Neural crest cell (in vitro differentiated cells): ENCODE measurements at regions not wholly inside any gene's neighbourhood (a gene's known extent, or its start where the extent isn't known, plus 50 kb on each side); places are given as distances from the start of the nearest gene placed in this dataset.
"Not testable (repeated sequence)": the region's sequence is repeated elsewhere in the genome, so short reads cannot be mapped to it uniquely, and the experiment has no call there.

ENCODE experiments used
- DNase-seq: peaks from one replicate; pipeline ENCODE4 v3.0.0; 2021; ENCODE audit warnings: low read depth, mixed read lengths, low spot score
- H3K27ac Mint-ChIP-seq: one replicate; pipeline ENCODE4 v1.8.0; 2021; ENCODE audit warnings: mild to moderate bottlenecking, mixed read lengths; ENCODE audit not compliant: unreplicated experiment
- H3K27me3 Mint-ChIP-seq: 2 replicates; pipeline ENCODE4 v1.8.0; 2021; ENCODE audit warnings: low read depth, mild to moderate bottlenecking, mixed read lengths
- H3K36me3 Mint-ChIP-seq: 2 replicates; pipeline ENCODE4 v1.8.0; 2021; ENCODE audit warnings: low read depth, mild to moderate bottlenecking, mixed read lengths
- H3K4me1 Mint-ChIP-seq: 2 replicates; pipeline ENCODE4 v1.8.0; 2021; ENCODE audit warnings: mixed read lengths
- H3K4me3 Mint-ChIP-seq: one replicate; pipeline ENCODE4 v1.8.0; 2021; ENCODE audit warnings: mild to moderate bottlenecking, mixed read lengths
- H3K9me3 Mint-ChIP-seq: 2 replicates; pipeline ENCODE4 v1.8.0; 2021; ENCODE audit warnings: mixed read lengths
- CTCF ChIP-seq: fragments of 200-600 bp; sonication (generic); conservative IDR thresholded peaks from 2 replicates; pipeline ENCODE4 v1.5.0; 2021; ENCODE audit warnings: antibody characterized with exemption, mild to moderate bottlenecking

GRCh38 chr1:25008192-25008485 is 78.1 kb upstream of the RUNX3 start:
- Mint-ChIP-seq H3K4me3 (no peak overlapping the region), H3K4me1 (peaks cover 21% of the 10 kb centered on the region), H3K36me3 (no peaks in the 10 kb centered on the region), H3K9me3 (no peaks in the 10 kb centered on the region), H3K27me3 (peaks cover 7% of the 10 kb centered on the region), H3K27ac (no peak overlapping the region)
- DNase-seq = no peak
- no peak for TF ChIP-seq CTCF

- not testable (repeated sequence) for H3K9me3 Mint-ChIP-seq, DNase-seq, H3K27ac Mint-ChIP-seq, H3K36me3 Mint-ChIP-seq, H3K27me3 Mint-ChIP-seq, H3K4me3 Mint-ChIP-seq
- peaks cover 21% of the 10 kb centered on the region for H3K4me1 Mint-ChIP-seq
Measured at GRCh38 chr1:25007390-25008191, 77.5 kb upstream of the RUNX3 start.

GRCh38 chr1:25006770-25007169 is 76.7 kb upstream of the RUNX3 start:
- Mint-ChIP-seq H3K9me3 (no peaks in the 10 kb centered on the region), H3K4me1 (peaks cover 12% of the 10 kb centered on the region), H3K27ac (peak overlapping the region; percentile 48), H3K4me3 (no peak overlapping the region), H3K36me3 (no peaks in the 10 kb centered on the region), H3K27me3 (peaks cover 7% of the 10 kb centered on the region)
- no peak for DNase-seq
- TF ChIP-seq CTCF = no peak

GRCh38 chr1:25004355-25004754 is 74.3 kb upstream of the RUNX3 start:
- peaks cover 7% of the 10 kb centered on the region for H3K27me3 Mint-ChIP-seq
- H3K9me3 Mint-ChIP-seq = no peaks in the 10 kb centered on the region
- H3K27ac Mint-ChIP-seq = no peak overlapping the region
- no peak for TF ChIP-seq CTCF
- DNase-seq = no peak
- H3K36me3 Mint-ChIP-seq = no peaks in the 10 kb centered on the region
- no peak overlapping the region for H3K4me3 Mint-ChIP-seq
- peaks cover 5% of the 10 kb centered on the region for H3K4me1 Mint-ChIP-seq

- no peak for TF ChIP-seq CTCF
- no peaks in the 10 kb centered on the region for H3K9me3 Mint-ChIP-seq
- no peak overlapping the region for H3K27ac Mint-ChIP-seq
- peaks cover 5% of the 10 kb centered on the region for H3K4me1 Mint-ChIP-seq
- peaks cover 7% of the 10 kb centered on the region for H3K27me3 Mint-ChIP-seq
- H3K4me3 Mint-ChIP-seq = no peak overlapping the region
- no peaks in the 10 kb centered on the region for H3K36me3 Mint-ChIP-seq
- DNase-seq = no peak
Measured at GRCh38 chr1:25003457-25004190, 73.5 kb upstream of the RUNX3 start.

- Mint-ChIP-seq H3K9me3 (no peaks in the 10 kb centered on the region), H3K27me3 (peaks cover 7% of the 10 kb centered on the region), H3K4me3 (no peak overlapping the region), H3K36me3 (no peaks in the 10 kb centered on the region), H3K27ac (no peak overlapping the region), H3K4me1 (peaks cover 5% of the 10 kb centered on the region)
- no peak for DNase-seq
- no peak for TF ChIP-seq CTCF
Measured at GRCh38 chr1:25003000-25003399, 72.9 kb upstream of the RUNX3 start.
